GM18907 (cell line): ENCODE measurements at regions not wholly inside any gene's neighbourhood (a gene's known extent, or its start where the extent isn't known, plus 50 kb on each side); places are given as distances from the start of the nearest gene placed in this dataset.
A peak's percentile ranks its signal among the peaks of the same experiment; 100 is the strongest.
"Not testable (repeated sequence)": the region's sequence is repeated elsewhere in the genome, so short reads cannot be mapped to it uniquely, and the experiment has no call there.

ENCODE experiments used
- ATAC-seq: cut with Tn5 transposase; IDR thresholded peaks from one replicate; pipeline ENCODE4 v1.9.1; 2021; ENCODE audit warnings: mild to moderate bottlenecking, moderate library complexity; ENCODE audit not compliant: unreplicated experiment

DNA sequence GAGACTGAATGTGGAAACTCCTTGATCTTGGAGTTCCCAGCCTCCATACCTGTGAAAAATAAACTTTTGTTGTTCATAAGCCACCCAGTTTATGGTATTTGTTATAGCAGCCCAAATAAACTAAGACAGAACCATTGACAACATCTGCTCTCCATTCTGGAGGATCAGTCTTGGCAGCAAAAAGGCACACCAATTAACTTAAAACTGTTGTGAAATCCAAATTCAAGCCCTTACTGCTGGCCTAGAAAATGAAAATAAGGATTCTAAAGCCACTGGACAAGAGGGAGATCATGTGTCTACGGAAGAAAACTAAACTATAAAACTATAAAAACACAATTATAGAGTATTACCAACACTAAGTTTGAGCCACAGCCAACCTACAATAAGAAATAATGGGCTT, 172.1 kb upstream of the RNPC3 start:
- no peak for ATAC-seq

DNA sequence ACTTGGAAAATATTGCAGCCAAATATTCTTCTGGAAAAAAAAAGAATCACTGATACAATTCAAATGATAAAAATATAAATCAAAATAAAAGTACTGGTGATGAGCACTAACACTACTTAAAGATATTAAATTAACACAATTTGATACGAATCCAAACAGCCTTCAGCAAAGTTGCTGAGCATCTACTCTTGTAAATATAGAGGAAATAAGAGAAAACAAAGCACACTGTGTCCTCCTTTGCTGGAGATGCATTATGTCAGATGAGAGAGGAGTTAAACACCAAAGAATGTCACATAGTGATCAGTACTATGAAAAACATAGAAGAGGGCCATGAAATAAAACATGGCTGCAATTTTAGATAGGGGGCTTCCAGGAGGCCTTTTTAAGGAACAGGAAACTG, 177.4 kb upstream of the RNPC3 start:
- ATAC-seq, result no peak

DNA sequence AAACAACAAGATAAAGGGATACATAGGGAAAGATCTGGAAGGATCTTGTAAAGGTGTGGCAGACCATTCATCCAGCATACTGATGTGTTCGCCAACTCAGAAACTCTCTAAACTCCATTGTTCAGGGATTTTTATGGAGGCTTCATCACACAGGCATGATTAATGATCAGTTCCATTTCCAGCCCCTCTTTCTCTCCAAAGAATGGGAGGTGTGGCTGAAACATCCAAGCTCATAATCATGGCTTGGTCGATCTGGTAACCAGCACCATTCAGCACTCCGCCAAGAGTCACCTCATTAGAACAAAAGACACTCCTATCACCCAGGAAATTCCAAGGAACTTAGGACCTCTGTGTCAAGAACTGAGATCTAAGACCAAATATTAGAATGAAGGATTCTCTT, 180.6 kb upstream of the RNPC3 start:
- ATAC-seq, result no peak

GRCh38 chr1:103341377-103341880, 184.1 kb upstream of the RNPC3 start:
- no peak for ATAC-seq

- ATAC-seq, result no peak
Measured at GRCh38 chr1:103337779-103338178, 187.7 kb upstream of the RNPC3 start.

GRCh38 chr1:103336408-103336807, 189.1 kb upstream of the RNPC3 start:
- ATAC-seq, result no peak

- ATAC-seq, result peak; percentile 78
Measured at GRCh38 chr1:103333141-103333540, 192.4 kb upstream of the RNPC3 start.

DNA sequence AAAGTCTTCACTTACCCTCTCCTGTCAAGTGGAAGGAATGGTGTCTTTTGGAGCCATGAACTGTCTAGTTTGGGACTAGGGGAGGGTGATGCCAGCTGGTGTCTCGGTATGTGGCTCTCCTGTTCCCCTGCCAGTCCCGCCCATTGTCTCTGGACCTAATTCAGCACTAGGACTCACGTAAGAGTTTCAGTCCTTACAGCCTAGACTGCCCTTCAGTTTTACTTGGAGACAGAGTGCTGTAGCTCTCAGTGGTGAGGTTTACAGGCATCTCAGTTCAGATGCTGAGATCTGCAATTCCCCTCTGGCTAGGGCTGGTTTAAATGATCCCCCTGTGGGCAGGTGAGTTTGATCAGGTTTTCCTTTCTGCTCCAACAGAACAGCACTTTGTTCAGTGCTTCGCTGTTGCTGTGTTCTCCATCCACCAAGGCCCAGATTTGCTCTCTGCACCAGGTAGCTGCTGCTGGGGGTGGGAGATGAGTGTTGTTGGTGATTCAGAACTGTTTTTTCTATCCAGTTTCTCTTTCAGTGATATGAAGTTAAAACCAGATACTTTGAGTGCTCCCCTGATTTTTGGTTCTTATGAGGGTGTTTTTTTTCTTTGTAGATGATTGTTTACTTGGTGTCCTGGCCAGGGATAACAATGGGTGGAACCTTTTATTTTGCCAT, 198.3 kb upstream of the RNPC3 start:
- ATAC-seq, result no peak

DNA sequence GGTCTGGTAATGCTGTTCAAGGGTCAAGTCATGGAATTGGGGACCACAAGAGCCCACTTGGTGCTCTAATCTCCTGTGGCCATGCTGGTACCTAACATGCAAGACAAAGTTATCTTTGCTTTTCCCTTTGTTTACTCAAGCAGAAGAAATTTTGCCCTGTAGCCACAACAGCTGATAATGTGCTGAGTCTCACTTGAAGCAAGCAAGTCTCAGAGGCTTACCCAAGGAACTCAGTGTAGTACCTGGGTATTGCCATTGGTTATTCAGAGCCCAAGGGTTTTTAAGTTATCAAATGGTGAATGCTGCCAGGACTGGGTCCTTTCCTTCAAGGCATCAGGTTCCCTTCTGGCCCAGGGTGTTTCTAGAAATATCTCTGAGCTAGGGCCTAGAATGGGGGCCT, 198.9 kb upstream of the RNPC3 start:
- no peak for ATAC-seq

- ATAC-seq, result no peak
Measured at GRCh38 chr1:103309786-103310185, 201.5 kb upstream of the COL11A1 start.

DNA sequence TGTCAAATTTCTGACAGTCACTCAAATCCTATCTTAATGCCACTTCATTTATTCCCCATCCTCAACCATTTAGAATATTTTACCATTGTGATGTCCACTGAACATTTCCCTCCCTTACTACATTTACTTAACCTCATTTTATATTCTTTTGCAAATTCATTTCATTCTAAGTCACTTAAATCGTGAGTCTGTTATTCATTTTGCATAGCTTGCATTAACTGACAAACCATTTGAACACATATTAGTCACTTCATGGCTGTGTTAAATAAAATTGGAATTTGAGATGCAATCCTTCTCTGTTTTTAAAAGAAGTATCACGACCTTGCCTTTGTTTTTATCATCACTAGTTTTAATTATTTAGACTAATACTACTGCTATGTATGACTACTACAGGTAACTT, 199.4 kb upstream of the COL11A1 start:
- no peak for ATAC-seq

DNA sequence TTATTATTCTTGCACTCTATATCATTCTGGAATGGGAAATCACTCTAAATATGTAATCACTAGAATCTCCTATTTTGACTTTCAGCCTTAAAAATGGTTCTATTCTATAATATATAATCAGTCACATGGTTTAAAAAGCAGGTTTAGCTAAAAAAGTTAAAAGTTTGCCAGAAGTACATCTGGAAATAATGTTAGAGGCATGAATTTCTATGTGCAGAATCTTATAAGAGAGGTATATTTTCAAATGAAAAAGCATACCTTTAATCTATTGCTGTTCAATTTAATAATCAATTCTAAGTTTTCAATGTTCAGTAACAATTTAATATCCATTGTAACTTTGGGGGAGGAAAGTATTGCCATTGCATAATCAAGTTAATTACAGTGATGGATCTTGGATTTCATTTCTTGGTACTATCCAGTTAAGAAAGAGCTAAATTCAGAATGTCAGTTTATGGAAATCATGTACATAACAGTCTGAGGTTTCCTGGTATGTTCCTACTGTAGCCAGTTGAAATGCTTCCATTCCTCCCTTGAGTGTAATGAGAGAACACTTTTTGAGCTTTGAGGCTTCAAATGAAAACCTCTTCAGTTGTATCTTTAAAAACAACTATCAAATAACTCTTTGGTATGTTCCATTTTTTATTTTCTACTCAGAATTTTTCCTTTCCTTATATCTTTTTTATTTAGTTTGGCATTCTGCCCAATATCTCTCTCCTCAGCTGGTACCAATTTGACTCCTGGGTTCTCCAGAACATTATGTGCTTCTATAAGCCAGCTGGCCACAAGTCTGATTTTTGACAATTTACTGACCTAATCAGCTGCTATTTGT, 175.7 kb upstream of the COL11A1 start:
- no peak for ATAC-seq

GRCh38 chr1:103283371-103283770, 175.0 kb upstream of the COL11A1 start:
- no peak for ATAC-seq

- ATAC-seq, result no peak
Measured at GRCh38 chr1:103275725-103276124, 167.4 kb upstream of the COL11A1 start.

DNA sequence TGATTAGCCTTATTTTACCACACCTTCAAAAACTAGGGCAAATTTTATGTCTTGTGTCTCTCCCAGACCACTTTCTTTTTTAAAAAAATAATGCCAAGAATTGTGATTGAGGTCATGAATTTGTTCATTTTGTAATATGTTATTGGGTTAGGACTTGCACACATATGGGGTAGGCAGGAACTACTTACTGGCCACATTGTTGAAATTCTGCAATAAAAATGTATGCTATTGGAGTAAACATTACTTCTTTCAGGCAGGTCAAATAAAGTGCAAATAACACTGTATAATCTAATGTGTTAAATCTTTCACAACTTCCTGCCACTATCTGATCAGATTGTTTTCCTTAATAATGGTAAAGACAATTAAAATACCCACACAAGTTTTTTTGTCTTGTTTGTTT, 166.6 kb upstream of the COL11A1 start:
- ATAC-seq, result no peak

DNA sequence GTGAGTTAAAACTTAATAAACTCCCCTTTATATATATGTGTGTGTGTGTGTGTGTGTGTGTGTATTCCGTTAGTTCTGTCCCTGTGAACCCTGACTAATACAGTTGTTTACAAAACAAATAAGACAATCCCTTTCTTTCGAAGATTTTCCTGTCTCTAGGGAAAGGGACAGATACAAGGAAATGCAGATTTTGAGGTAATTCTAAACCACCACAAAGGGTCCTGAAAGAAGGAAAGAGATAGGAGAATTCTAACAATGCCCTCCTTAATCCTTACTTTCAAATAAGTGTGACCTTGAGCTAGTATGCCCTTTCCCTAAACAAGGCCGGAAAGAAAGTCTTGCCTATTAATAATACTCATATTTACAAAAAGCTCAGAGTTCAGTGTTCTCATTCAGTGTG, 164.8 kb upstream of the COL11A1 start:
- ATAC-seq, result no peak

- ATAC-seq, result not testable (repeated sequence)
Measured at GRCh38 chr1:103271471-103271870, 163.1 kb upstream of the COL11A1 start.

DNA sequence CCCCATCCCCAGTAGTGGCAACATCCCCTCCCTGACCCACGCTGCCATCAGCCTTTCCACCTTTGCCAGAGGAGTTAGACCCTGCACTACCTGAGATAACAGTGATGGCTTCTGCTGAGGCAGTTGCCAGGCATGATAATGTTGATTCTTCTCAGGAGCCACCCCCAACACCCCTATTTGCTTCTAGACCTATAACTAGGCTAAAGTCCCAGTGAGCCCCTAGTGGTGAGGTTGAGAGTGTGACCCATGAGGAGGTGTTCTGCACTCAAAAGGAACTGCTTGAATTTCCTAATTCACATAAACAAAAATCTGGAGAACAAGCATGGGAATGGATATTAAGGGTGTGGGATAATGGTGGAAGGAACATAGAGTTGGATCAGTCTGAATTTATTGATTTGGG, 159.6 kb upstream of the COL11A1 start:
- no peak for ATAC-seq

DNA sequence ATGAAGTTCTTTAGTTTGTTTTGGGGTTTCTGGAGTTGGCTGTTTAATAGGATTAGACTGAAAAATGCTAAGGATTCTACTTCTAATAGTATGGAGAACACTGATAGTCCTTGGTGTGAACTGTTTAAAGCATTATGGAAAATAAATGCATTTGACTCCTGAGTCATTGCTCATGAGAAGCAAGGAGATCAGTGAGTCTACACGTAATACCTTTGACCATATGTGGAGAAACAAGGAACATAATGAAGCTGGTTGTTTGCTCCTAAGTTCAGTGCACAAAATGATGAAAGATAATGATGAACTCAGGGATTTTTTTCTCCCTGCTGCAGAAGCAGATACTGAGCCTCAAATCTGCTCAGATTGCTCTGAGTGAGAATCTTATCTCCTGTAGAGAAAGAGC, 158.9 kb upstream of the COL11A1 start:
- no peak for ATAC-seq

DNA sequence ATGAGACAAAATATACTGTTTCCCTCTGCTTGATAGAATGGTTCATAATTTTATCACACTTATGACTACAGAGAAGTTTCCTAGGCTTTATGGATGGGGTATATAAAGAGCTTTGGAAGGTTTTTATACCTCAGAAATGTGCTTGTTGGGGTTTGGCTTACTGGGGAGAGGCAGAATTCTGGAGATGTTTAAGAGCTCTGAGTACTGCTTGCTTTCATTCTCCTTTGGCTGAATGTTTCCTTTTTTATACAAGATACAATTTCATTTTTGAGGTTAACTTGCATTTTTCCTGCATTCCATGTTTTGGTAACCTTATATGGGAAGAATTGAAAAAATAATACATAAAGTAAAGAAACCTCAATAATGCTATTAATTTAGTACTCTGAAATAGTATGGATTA, 157.7 kb upstream of the COL11A1 start:
- no peak for ATAC-seq

DNA sequence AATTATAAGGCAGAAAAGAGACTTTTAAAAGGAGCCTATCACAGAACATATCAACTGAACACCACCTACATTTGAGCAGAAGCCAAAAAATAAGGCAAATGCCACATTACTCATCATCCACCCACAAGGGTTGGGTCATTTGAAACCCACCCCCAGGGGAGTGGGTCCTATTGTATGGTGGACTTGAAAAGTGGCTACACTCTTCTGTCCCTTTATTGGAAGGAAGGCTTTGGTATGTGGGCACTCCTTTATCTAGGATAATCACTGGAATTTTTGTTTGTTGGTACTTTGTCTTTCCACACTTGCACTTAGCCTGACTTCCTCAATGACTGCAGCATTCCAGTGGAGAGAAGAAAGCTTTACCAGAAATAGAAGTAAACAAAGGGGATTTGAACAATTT, 157.2 kb upstream of the COL11A1 start:
- no peak for ATAC-seq

GRCh38 chr1:103259982-103260381, 151.7 kb upstream of the COL11A1 start:
- no peak for ATAC-seq
